ENCODE measurements at regions not wholly inside any gene's neighbourhood (a gene's known extent, or its start where the extent isn't known, plus 50 kb on each side); places are given as distances from the start of the nearest gene placed in this dataset.

DNA sequence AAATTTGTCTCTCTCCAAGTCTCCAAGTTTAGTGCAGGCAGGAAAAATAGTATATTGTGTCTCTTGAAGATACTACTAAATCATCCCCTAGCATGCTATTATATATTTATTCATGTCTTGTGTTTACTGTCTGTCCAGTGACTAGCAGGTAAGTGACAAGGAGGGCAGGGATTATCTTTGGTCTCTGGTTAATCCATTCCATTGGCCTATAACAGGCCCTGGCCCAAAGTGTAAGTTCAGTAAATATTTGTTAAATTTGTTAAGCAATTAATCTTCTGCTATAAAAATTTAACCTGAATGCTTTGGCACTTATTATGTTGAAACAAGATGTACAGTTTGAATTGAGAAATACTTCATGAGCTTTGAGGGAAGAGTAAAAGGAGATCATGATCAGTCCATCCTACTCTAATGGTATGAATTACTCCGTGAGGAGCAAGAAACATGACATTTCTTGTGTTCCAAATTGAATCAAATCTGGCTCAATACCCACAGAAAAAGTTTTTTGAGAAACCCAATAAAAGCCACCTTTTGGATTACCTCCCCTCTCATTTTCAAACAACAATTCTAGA lies 219.7 kb downstream of the DTWD2 start:
- no CpG with 5 or more reads among the region's 1 CpG for WGBS, 2 donors (ENCODE audit: extremely low coverage in 2 of 2, insufficient read length in 2 of 2, insufficient replicate concordance in 1 of 2)
- Histone ChIP-seq H2AK5ac (ENCODE audit: low read depth, low read length) (no peak overlapping the region), H2BK12ac (ENCODE audit: low read length) (no peak overlapping the region), H4K91ac (ENCODE audit: low read depth, low read length, poor library complexity) (no peak overlapping the region), H4K8ac (ENCODE audit: low read depth, low read length) (no peak overlapping the region), H3K36me3 (replicated peaks in 1 of 2; ENCODE audit: control insufficient read depth in 2 of 2, insufficient read depth in 2 of 2, low read length in 2 of 2) (no peaks in the 10 kb centered on the region), H3K27me3 (ENCODE audit: control insufficient read depth in 3 of 3, insufficient read depth in 3 of 3, low read depth in 1 of 3, low read length in 3 of 3) (no peaks in the 10 kb centered on the region), H3K9me3 (replicated peaks in 1 of 2; ENCODE audit: control insufficient read depth in 2 of 2, insufficient read depth in 1 of 2, low read depth in 1 of 2, low read length in 2 of 2) (no peaks in the 10 kb centered on the region), H2BK5ac (ENCODE audit: low read length) (no peak overlapping the region), H3K18ac (ENCODE audit: low read length) (no peak overlapping the region), H3K23ac (ENCODE audit: low read depth, low read length, poor library complexity) (no peak overlapping the region), H3K9ac (ENCODE audit: low read depth, low read length, poor library complexity) (no peak overlapping the region), H2AFZ (ENCODE audit: low read length) (no peak overlapping the region), H3K27ac (replicated peaks; ENCODE audit: low read length) (no peak overlapping the region), H3K4me1 (ENCODE audit: control insufficient read depth in 2 of 2, insufficient read depth in 1 of 2, low read depth in 1 of 2, low read length in 2 of 2) (no peaks in the 10 kb centered on the region), H3K4ac (ENCODE audit: low read length) (no peak overlapping the region), H3K14ac (ENCODE audit: low read length) (no peak overlapping the region), H2BK120ac (ENCODE audit: low read depth, low read length) (no peak overlapping the region), H3K4me3 (ENCODE audit: low read length in 2 of 2) (no peak overlapping the region), H3K79me1 (ENCODE audit: low read depth, low read length) (no peaks in the 10 kb centered on the region), H3K4me2 (ENCODE audit: insufficient read depth, low read length, poor library complexity, severe bottlenecking) (no peak overlapping the region), H2BK15ac (ENCODE audit: low read length) (no peak overlapping the region)
- no peak for DNase-seq (ENCODE audit: low spot score)

DNA sequence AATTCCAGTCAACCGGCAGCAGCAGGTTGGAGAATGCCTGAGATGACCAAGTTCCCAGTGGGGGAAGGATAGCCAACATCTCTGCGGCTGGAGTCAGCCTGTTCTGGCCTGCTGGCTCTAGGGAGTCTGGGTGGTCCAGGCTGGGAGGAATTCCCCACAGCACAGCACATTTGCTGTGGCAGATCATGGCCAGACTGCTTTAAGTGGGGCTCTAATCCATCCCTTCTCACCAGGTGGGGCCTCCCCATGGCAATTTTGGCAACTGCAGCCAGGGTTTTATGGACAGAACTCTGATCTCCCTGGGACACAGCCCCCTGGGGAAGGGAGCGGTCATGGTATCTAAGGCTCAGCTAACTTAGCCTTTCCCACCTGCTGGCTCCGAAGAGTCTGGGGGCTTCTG lies 226.1 kb downstream of the DTWD2 start:
- Histone ChIP-seq H2BK5ac (ENCODE audit: low read length) (no peak overlapping the region), H2AFZ (ENCODE audit: low read length) (no peak overlapping the region), H3K36me3 (replicated peaks in 1 of 2; ENCODE audit: control insufficient read depth in 2 of 2, insufficient read depth in 2 of 2, low read length in 2 of 2) (peaks cover 0 to 2% of the 10 kb centered on the region in 2 donors), H3K4me2 (ENCODE audit: insufficient read depth, low read length, poor library complexity, severe bottlenecking) (no peak overlapping the region), H3K4ac (ENCODE audit: low read length) (no peak overlapping the region), H3K27ac (replicated peaks; ENCODE audit: low read length) (no peak overlapping the region), H3K27me3 (ENCODE audit: control insufficient read depth in 3 of 3, insufficient read depth in 3 of 3, low read depth in 1 of 3, low read length in 3 of 3) (no peaks in the 10 kb centered on the region), H3K14ac (ENCODE audit: low read length) (no peak overlapping the region), H3K4me1 (ENCODE audit: control insufficient read depth in 2 of 2, insufficient read depth in 1 of 2, low read depth in 1 of 2, low read length in 2 of 2) (no peaks in the 10 kb centered on the region), H4K8ac (ENCODE audit: low read depth, low read length) (peak overlapping the region; percentile 43), H2BK12ac (ENCODE audit: low read length) (no peak overlapping the region), H2AK5ac (ENCODE audit: low read depth, low read length) (no peak overlapping the region), H3K23ac (ENCODE audit: low read depth, low read length, poor library complexity) (no peak overlapping the region), H2BK120ac (ENCODE audit: low read depth, low read length) (no peak overlapping the region), H3K4me3 (ENCODE audit: low read length in 2 of 2) (no peak overlapping the region), H3K79me1 (ENCODE audit: low read depth, low read length) (no peaks in the 10 kb centered on the region), H3K9me3 (replicated peaks in 1 of 2; ENCODE audit: control insufficient read depth in 2 of 2, insufficient read depth in 1 of 2, low read depth in 1 of 2, low read length in 2 of 2) (no peaks in the 10 kb centered on the region), H2BK15ac (ENCODE audit: low read length) (no peak overlapping the region), H3K9ac (ENCODE audit: low read depth, low read length, poor library complexity) (no peak overlapping the region), H4K91ac (ENCODE audit: low read depth, low read length, poor library complexity) (no peak overlapping the region), H3K18ac (ENCODE audit: low read length) (no peak overlapping the region)
- WGBS, 2 donors (ENCODE audit: extremely low coverage in 2 of 2, insufficient read length in 2 of 2, insufficient replicate concordance in 1 of 2): no CpG with 5 or more reads among the region's 4 CpGs
- no peak for DNase-seq (ENCODE audit: low spot score)

DNA sequence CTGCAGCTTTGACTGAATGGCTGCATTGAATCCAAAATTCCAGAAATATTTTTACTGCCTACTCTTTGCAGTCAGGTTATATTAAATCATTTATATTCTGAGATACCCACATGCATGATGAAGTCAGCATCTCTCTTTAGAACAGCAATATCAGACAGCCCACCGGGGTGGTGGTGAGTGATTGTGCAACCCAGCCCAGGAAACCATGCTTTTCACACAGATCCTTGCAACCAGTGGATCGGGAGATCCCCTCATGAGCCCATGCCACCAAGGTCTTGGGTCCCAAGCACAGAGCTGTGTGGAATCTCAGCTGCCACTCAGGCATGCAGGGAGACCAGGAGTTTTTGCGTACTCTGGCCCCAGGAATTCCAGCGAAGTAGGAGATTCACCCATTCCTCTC lies 226.5 kb downstream of the DTWD2 start:
- no peak overlapping the region for H3K27ac ChIP-seq (replicated peaks; ENCODE audit: low read length)
- peak overlapping the region; percentile 80 for H3K18ac ChIP-seq (ENCODE audit: low read length)
- H4K91ac ChIP-seq (ENCODE audit: low read depth, low read length, poor library complexity): no peak overlapping the region
- no peaks in the 10 kb centered on the region for H3K27me3 ChIP-seq (ENCODE audit: control insufficient read depth in 3 of 3, insufficient read depth in 3 of 3, low read depth in 1 of 3, low read length in 3 of 3)
- H3K9me3 ChIP-seq (replicated peaks in 1 of 2; ENCODE audit: control insufficient read depth in 2 of 2, insufficient read depth in 1 of 2, low read depth in 1 of 2, low read length in 2 of 2): no peaks in the 10 kb centered on the region
- H3K36me3 ChIP-seq (replicated peaks in 1 of 2; ENCODE audit: control insufficient read depth in 2 of 2, insufficient read depth in 2 of 2, low read length in 2 of 2): peaks cover 0 to 2% of the 10 kb centered on the region in 2 donors
- H2AFZ ChIP-seq (ENCODE audit: low read length): no peak overlapping the region
- H3K14ac ChIP-seq (ENCODE audit: low read length): peak overlapping the region; percentile 71
- H2BK5ac ChIP-seq (ENCODE audit: low read length): no peak overlapping the region
- no peak overlapping the region for H3K9ac ChIP-seq (ENCODE audit: low read depth, low read length, poor library complexity)
- no peak overlapping the region for H2BK120ac ChIP-seq (ENCODE audit: low read depth, low read length)
- H3K4me3 ChIP-seq (ENCODE audit: low read length in 2 of 2): no peak overlapping the region
- H4K8ac ChIP-seq (ENCODE audit: low read depth, low read length): peak overlapping the region; percentile 70
- DNase-seq (ENCODE audit: low spot score): no peak
- H3K79me1 ChIP-seq (ENCODE audit: low read depth, low read length): no peaks in the 10 kb centered on the region
- H3K4me1 ChIP-seq (ENCODE audit: control insufficient read depth in 2 of 2, insufficient read depth in 1 of 2, low read depth in 1 of 2, low read length in 2 of 2): no peaks in the 10 kb centered on the region
- no peak overlapping the region for H3K23ac ChIP-seq (ENCODE audit: low read depth, low read length, poor library complexity)
- H3K4ac ChIP-seq (ENCODE audit: low read length): peak overlapping the region; percentile 26
- H2AK5ac ChIP-seq (ENCODE audit: low read depth, low read length): no peak overlapping the region
- no peak overlapping the region for H2BK12ac ChIP-seq (ENCODE audit: low read length)
- no peak overlapping the region for H2BK15ac ChIP-seq (ENCODE audit: low read length)
- no peak overlapping the region for H3K4me2 ChIP-seq (ENCODE audit: insufficient read depth, low read length, poor library complexity, severe bottlenecking)
- WGBS, 2 donors (ENCODE audit: extremely low coverage in 2 of 2, insufficient read length in 2 of 2, insufficient replicate concordance in 1 of 2): no CpG with 5 or more reads among the region's 4 CpGs

DNA sequence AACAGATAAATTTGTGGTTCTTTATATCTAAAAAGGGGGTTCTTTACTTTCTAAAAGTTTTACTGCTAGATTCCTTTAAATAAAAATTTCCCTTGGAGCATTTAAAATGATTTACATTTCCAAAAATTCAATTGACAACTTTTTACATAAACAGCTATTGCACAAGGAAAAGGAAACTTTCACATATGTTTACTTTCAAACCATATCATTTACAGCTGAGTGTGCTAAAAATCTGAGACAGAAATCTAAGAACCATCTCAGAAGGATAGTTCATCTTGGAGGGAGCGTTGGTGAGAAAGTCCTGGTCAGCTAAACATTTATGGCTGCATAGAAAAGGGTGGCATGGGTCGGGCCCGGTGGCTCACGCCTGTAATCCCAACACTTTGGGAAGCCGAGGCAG lies 235.4 kb downstream of the DTWD2 start:
- Histone ChIP-seq H3K18ac (ENCODE audit: low read length) (no peak overlapping the region), H2BK12ac (ENCODE audit: low read length) (no peak overlapping the region), H3K79me1 (ENCODE audit: low read depth, low read length) (no peaks in the 10 kb centered on the region), H3K4me3 (ENCODE audit: low read length in 2 of 2) (no peak overlapping the region), H3K14ac (ENCODE audit: low read length) (no peak overlapping the region), H2BK120ac (ENCODE audit: low read depth, low read length) (no peak overlapping the region), H3K4me1 (ENCODE audit: control insufficient read depth in 2 of 2, insufficient read depth in 1 of 2, low read depth in 1 of 2, low read length in 2 of 2) (no peaks in the 10 kb centered on the region), H3K9me3 (replicated peaks in 1 of 2; ENCODE audit: control insufficient read depth in 2 of 2, insufficient read depth in 1 of 2, low read depth in 1 of 2, low read length in 2 of 2) (no peaks in the 10 kb centered on the region), H2BK5ac (ENCODE audit: low read length) (no peak overlapping the region), H2AK5ac (ENCODE audit: low read depth, low read length) (no peak overlapping the region), H3K36me3 (replicated peaks in 1 of 2; ENCODE audit: control insufficient read depth in 2 of 2, insufficient read depth in 2 of 2, low read length in 2 of 2) (no peaks in the 10 kb centered on the region), H3K27me3 (ENCODE audit: control insufficient read depth in 3 of 3, insufficient read depth in 3 of 3, low read depth in 1 of 3, low read length in 3 of 3) (no peaks in the 10 kb centered on the region), H3K27ac (replicated peaks; ENCODE audit: low read length) (no peak overlapping the region), H2AFZ (ENCODE audit: low read length) (no peak overlapping the region), H3K23ac (ENCODE audit: low read depth, low read length, poor library complexity) (no peak overlapping the region), H3K9ac (ENCODE audit: low read depth, low read length, poor library complexity) (no peak overlapping the region), H4K91ac (ENCODE audit: low read depth, low read length, poor library complexity) (no peak overlapping the region), H2BK15ac (ENCODE audit: low read length) (no peak overlapping the region), H4K8ac (ENCODE audit: low read depth, low read length) (no peak overlapping the region), H3K4me2 (ENCODE audit: insufficient read depth, low read length, poor library complexity, severe bottlenecking) (no peak overlapping the region), H3K4ac (ENCODE audit: low read length) (no peak overlapping the region)
- no CpG with 5 or more reads among the region's 5 CpGs for WGBS, 2 donors (ENCODE audit: extremely low coverage in 2 of 2, insufficient read length in 2 of 2, insufficient replicate concordance in 1 of 2)
- DNase-seq (ENCODE audit: low spot score): no peak

Data from neuronal stem cell (in vitro differentiated cells).